ENCODE measurements at regions not wholly inside any gene's neighbourhood (a gene's known extent, or its start where the extent isn't known, plus 50 kb on each side); places are given as distances from the start of the nearest gene placed in this dataset.

GRCh38 chr6:6880745-6881437 lies 226.9 kb upstream of the RREB1 start:
- Histone ChIP-seq H3K79me2 (ENCODE audit: control insufficient read depth, insufficient read depth, low read length) (no peaks in the 10 kb centered on the region), H3K36me3 (ENCODE audit: control insufficient read depth in 2 of 2, extremely low read depth in 1 of 2, insufficient read depth in 2 of 2, low read length in 2 of 2) (no peaks in the 10 kb centered on the region), H2AFZ (ENCODE audit: low read depth, low read length) (no peak overlapping the region), H3K4me2 (ENCODE audit: insufficient read depth, low read length) (no peak overlapping the region), H3K4me1 (ENCODE audit: control insufficient read depth, extremely low read depth, insufficient read depth, low read length) (no peaks in the 10 kb centered on the region), H3K27me3 (ENCODE audit: control insufficient read depth in 2 of 2, insufficient read depth in 2 of 2, low read length in 2 of 2) (no peaks in the 10 kb centered on the region), H3K9me1 (replicated peaks; ENCODE audit: control insufficient read depth, extremely low read depth, insufficient read depth, low read length) (no peaks in the 10 kb centered on the region), H3K9me3 (replicated peaks; ENCODE audit: control insufficient read depth, insufficient read depth, low read length) (no peaks in the 10 kb centered on the region), H3K9ac (replicated peaks; ENCODE audit: extremely low read depth, insufficient read depth, low read length) (no peak overlapping the region), H4K20me1 (replicated peaks; ENCODE audit: control insufficient read depth, extremely low read depth, insufficient read depth, low read length) (no peaks in the 10 kb centered on the region), H3K27ac (ENCODE audit: insufficient read depth, low read depth, low read length) (no peak overlapping the region), H3K4me3 (replicated peaks in 1 of 3; ENCODE audit: insufficient read depth in 1 of 3, low read depth in 1 of 3, low read length in 3 of 3) (no peak overlapping the region)
- no TSS peak for BruUV-seq (replicated peaks)
- no peak for FAIRE-seq
- dilution Hi-C loops (cut with MboI; ENCODE audit: extremely low pct_ligation_motif_present, low sequenced_read_pairs) (no loop called here), intact Hi-C loops (cut with micrococcal nuclease) (no loop called here)
- POLR2A ChIA-PET = no interaction called here
- CTCF ChIA-PET = interaction anchor here (0.9 to 1.5 kb wide), 6 partner anchors 11 to 395 kb away, joined by 3 to 4 read pairs (median 3); no protein-coding TSS in a partner anchor
- no peak for DNase-seq (ENCODE audit: low read depth, low spot score)
- TF ChIP-seq EZH2 (IDR thresholded peaks at IDR 0.05; ENCODE audit: borderline replicate concordance, low read depth, low read length, severe bottlenecking) (no peak), POLR2AphosphoS5 (IDR thresholded peaks at IDR 0.05; ENCODE audit: insufficient read depth, low read depth, low read length) (no peak), FOS (IDR thresholded peaks at IDR 0.05; ENCODE audit: borderline replicate concordance, insufficient read depth, low read length) (no peak), GATA2 (IDR thresholded peaks at IDR 0.05; ENCODE audit: insufficient read depth, insufficient read length, low read depth, low read length) (no peak), MAX (IDR thresholded peaks at IDR 0.05; ENCODE audit: insufficient read depth, insufficient read length) (no peak), MYC (IDR thresholded peaks at IDR 0.05; ENCODE audit: low read depth, low read length) (no peak), JUN (IDR thresholded peaks at IDR 0.05; ENCODE audit: borderline replicate concordance, insufficient read depth, insufficient read length, low read depth) (no peak), POLR2A (IDR thresholded peaks at IDR 0.05; ENCODE audit: low read depth, low read length) (no peak), CTCF (IDR thresholded peaks at IDR 0.05; ENCODE audit: extremely low read depth in 1 of 2, insufficient read depth in 1 of 2, low read depth in 1 of 2, low read length in 2 of 2) (no peak)
